ENCODE measurements at regions not wholly inside any gene's neighbourhood (a gene's known extent, or its start where the extent isn't known, plus 50 kb on each side); places are given as distances from the start of the nearest gene placed in this dataset.
A peak's percentile ranks its signal among the peaks of the same experiment; 100 is the strongest.

GRCh38 chr5:96157841-96158291, 196.2 kb upstream of the ELL2 start:
- no peak for DNase-seq

- DNase-seq, result no peak
Observed at GRCh38 chr5:96157077-96157780, 195.6 kb upstream of the ELL2 start.

DNA sequence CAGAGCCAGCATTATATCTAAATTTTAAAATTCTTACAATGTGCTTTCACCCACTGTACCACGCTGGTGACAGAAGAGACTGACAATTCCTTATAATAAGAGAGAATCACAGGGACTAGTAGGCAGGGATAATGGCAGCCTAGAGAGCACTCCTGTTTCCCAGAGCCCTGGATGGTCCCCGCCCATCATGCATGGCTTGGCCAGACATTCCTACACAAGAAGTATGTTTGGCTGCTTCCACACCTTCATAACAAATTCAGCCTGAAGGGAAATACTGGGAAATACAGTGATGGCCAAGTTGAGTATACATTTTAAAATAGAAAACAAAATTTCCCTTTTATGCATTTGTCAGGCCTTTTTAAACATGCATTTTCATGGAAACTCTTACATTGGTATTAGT, 193.5 kb upstream of the ELL2 start:
- DNase-seq, result no peak

- DNase-seq, result no peak
Observed at GRCh38 chr5:96151891-96152290, 190.2 kb upstream of the ELL2 start.

DNA sequence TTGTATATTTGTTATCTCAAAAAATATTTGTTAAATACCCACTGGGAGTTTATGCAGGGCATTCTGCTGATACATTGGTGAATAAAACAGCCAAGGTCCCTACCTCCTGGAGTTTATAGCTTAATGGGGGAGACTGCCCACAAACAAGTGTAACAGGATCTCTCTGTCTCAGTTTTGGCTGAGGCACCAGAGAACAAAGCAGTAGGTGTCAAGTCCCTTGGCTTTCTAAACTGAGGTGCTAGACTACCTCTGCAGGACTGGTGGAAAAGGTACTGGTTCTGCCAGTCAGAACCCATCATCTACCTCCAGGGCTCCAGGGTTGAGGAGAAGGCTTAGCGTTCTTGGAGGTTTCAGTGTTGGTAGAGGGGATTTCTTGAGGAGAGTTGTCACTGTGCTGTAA, 188.4 kb upstream of the ELL2 start:
- DNase-seq, result no peak

GRCh38 chr5:96149546-96149945, 187.9 kb upstream of the ELL2 start:
- no peak for DNase-seq

DNA sequence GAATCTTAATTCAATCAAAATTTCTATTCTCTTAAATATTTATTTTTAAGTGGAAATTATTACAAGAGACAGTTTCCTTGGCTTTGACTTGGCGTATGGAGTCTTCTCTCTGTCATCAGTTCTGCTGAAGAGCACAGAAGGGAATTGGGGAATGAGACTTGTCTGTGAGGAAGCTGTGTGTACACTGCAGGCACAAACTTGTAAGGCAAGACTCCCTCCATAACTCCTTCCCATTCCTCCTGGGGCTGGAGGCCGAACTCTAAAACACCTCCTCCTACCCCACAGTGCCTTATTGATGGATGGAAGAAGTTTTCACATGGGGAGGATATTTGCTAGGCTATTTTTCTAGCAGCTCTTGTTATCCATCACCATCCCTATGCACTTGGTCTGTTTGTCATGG, 187.4 kb upstream of the ELL2 start:
- DNase-seq, result no peak

- no peak for DNase-seq
Observed at GRCh38 chr5:96148376-96148775, 186.7 kb upstream of the ELL2 start.

- no peak for DNase-seq
Observed at GRCh38 chr5:96147866-96148265, 186.2 kb upstream of the ELL2 start.

DNA sequence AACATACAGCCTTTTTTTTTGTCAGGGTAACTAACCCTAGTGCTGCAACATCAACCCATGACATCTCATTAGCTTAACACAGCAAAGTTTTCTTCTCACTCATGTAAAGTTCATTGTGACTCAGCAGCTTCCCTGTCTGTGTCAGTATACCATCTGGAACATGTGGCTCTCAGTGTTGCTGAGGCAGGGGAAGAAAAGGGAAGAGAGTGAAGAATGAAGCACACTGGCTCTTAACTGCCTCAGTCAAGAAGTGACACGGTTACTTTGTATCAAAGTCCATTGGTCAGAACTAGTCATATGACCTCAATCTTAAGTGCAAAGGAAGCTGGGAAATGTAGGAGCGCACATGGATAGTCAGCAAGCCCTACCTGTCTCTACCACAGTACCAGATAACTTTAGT, 185.0 kb upstream of the ELL2 start:
- peak; percentile 29 for DNase-seq

- DNase-seq, result no peak
Observed at GRCh38 chr5:96144289-96144688, 182.6 kb upstream of the ELL2 start.

DNA sequence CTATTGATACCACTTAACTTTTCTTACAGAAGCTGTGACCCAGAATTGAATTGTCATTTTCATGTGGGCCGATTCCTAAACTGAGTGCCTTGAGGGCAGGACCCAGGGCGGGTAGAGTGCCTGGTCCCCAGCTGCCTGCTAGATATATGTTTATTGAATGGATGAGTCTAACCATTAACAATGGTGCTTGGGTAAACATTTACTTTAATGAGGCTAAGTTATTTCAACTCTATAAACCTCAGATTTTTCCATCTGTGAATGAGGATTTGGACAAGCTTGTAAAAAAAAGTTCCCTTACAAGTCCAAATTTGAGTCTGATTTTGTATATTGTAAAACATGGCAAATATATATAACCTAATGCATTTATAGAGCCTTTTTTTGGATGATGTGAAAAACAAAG, 181.8 kb upstream of the ELL2 start:
- DNase-seq, result no peak

DNA sequence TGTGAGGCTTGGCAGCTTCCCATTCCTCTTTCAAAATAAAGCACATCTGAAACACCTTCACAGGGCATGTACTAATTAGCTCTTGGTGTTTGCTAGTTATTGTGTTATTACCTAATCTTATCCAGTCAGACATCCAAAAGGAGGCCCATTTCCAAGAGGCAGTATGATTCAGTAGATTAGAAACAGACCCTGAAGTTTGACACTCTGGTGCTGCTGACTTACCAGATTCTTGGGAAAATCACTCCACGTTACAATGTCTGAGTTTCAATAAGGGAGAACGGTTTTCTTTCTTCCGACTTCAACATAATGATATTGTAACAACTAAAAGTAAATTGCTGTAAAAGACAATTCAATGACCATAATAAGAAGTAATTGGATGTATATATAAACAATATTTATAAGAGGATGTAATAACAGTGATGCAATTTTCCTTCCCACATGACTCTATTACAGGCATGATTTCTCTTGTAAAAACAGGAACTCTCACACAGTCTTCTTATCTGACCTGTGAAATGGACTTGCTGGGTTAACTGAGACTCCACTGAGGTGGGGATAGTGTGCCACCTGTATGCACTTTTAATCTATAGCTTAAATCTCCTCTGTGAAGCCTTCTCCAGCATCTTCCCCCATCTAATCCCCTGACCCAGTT, 181.3 kb upstream of the ELL2 start:
- no peak for DNase-seq

GRCh38 chr5:96142184-96142781, 180.6 kb upstream of the ELL2 start:
- no peak for DNase-seq

- no peak for DNase-seq
Observed at GRCh38 chr5:96141749-96142148, 180.1 kb upstream of the ELL2 start.

DNA sequence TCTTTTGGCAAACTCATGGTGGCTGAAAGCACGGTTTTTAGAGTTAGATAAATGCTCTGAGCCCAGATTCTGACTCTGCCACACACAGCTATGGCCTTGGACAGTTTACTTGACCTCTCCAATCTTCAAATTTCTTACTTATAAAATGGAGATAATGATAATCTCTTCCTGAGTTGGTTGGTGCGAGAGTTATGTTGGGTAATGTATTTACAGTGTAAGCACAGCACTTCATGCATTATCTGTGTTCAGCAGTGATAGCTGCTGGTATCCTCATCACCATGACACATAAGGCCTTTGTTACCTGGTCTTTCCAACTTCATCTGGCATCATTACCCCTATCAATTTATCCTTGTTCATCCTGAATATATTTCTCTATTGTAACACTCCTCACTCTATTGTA, 178.8 kb upstream of the ELL2 start:
- DNase-seq, result no peak

DNA sequence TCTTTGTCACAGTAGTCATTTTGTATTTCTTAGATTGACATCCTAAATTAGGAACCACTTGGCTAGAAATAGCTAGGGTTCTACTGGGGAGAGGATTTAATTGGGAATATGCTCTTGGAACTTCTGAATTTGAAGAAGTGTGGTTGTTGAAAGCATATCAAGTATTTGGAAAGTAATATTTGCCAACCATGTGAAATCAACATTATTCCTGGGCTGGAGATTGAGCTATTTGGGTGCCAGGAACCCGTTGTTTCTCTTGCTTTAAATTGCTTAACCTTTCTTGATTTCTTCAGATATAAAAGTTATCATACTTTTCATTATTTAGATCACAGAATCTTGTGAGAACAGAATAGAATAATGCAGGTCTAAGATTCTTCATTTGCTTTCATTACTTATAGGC, 178.4 kb upstream of the ELL2 start:
- DNase-seq, result no peak

DNA sequence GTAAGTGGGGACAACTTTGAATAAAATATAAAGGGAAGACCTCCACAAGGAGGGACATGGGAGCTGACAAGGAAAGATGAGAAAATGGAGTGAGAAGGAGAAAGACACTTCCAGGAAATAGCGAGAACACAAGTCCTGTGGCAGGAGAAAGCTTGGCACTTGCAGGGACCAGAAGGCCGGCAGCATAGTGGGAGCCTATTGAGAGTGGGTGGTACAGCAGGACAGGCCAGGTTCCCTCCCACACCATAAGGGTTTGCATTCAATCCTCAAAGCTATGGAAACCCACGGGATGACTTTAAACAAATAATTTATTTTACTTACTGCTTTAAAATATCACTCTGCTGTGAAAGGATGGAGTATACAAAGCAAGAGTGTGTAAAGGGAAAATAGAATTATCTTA, 173.2 kb upstream of the ELL2 start:
- no peak for DNase-seq

DNA sequence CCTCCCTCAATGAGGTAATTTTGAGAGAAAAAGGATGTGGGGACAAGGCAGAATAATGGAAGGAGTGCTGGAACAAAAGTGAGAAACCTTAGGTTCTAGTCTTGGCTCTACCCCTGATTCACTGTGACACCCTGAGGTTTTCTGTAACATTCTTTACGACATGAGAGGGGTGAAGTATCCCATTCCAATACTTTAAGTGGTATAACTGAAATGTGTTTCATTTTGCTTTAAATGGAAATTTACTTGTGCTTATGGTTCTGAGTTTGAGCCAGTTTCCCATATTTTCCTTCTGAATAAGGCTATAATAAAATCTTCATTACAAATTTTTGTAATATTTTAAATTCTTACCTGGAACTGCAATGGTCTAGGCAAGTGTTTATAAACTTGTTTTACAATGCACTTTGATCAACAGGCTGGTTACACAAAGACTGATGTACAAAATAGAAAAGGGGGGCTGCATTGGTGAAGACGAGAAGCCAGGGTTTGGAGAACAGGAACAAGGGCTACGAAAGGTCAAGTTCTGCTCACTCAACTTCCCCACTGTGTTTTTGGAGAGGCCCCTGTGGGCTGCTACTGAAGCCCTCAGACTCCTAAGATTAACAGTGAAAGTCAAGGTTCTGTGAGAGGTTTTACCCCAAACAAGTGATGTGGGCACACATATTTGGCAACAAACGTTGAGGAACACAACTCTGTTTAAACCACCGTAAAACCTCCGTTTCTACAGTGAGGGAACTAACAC, 171.9 kb upstream of the ELL2 start:
- DNase-seq, result no peak

- DNase-seq, result no peak
Observed at GRCh38 chr5:96129276-96129675, 167.6 kb upstream of the ELL2 start.

GRCh38 chr5:96128204-96128864, 166.7 kb upstream of the ELL2 start:
- no peak for DNase-seq

DNA sequence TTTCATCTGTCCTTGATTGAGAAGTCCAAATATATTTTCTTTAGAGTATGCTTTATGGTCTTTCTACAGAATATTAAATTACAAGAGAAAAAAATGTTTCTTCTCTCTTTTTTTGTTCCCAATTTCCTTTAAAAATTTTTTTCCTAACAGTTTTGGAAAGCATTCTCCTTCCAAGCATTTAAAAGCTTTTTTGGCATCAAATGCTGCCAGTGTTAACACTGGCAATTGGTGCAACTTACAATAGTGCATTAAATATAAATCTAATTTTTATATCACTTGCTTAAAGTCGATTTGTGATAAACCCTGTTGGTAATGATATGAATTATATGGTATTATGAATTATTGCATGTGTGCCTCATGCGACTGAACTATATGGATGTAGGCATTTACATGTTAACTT, 165.9 kb upstream of the ELL2 start:
- DNase-seq, result no peak

DNA sequence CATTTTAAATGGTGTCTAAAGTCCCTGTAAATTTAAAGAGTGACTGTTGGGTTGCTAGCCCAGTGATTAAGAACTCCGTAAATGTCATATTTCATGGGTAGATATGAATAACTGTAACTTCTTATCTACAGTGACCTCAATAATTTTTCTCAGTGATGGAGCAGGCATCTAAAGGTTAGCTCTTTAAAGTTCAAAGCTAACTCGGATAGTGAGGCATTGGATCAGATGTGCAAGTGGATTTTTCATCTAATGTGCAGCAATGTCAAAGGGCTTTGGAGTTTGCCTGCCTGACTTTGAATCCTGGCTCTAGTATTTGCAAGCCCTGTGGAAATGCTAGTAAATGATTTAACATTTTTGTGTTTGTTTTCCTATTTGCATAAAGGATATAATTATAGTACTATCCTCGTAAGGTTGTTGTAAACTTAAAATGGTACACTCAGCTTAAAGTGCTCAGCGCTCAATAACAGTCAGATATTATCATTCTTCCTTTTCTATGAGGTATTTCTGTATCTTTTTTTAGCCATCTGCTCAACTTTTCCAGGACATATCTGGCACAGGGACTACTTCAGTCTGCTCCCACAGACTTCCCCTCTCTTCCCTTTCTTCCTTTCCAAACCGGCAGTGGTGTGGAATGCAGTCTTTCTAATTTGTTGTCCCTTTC, 163.7 kb upstream of the ELL2 start:
- no peak for DNase-seq
